GM23338 (cell line): ENCODE measurements at regions not wholly inside any gene's neighbourhood (a gene's known extent, or its start where the extent isn't known, plus 50 kb on each side); places are given as distances from the start of the nearest gene placed in this dataset.
A peak's percentile ranks its signal among the peaks of the same experiment; 100 is the strongest.

Source experiments
- ATAC-seq: fragments of 200-7000 bp; cut with Tn5 transposase; 3 replicates; pipeline ENCODE4 v1.9.1; 2020
- DNase-seq: peaks from one replicate; pipeline ENCODE4 v3.0.0-alpha.2; 2015; ENCODE audit warnings: low spot score
- H2AFZ ChIP-seq: fragments of 200-600 bp; sonication (generic); 2 replicates; pipeline ENCODE4 v1.8.0; 2016; ENCODE audit warnings: antibody characterized with exemption, mild to moderate bottlenecking, moderate library complexity
- H3F3A ChIP-seq: fragments of 200-600 bp; sonication (generic); replicated peaks from 2 replicates; pipeline ENCODE4 v1.8.0; 2017; ENCODE audit warnings: antibody characterized with exemption, mixed run types, low read depth
- H3K27ac ChIP-seq: fragments of 200-600 bp; sonication (generic); 2 replicates; pipeline ENCODE4 v1.6.1; 2016; ENCODE audit warnings: low read depth
- H3K27me3 ChIP-seq: fragments of 200-600 bp; sonication (generic); 2 replicates; pipeline ENCODE4 v1.8.0; 2016; ENCODE audit warnings: mild to moderate bottlenecking, mixed run types, moderate library complexity; ENCODE audit not compliant: insufficient read depth
- H3K36me3 ChIP-seq: fragments of 200-600 bp; sonication (generic); 2 replicates; pipeline ENCODE4 v1.8.0; 2016; ENCODE audit warnings: mild to moderate bottlenecking; ENCODE audit not compliant: insufficient read depth
- H3K4me1 ChIP-seq: fragments of 200-600 bp; sonication (generic); 2 replicates; pipeline ENCODE4 v1.8.0; 2016; ENCODE audit warnings: mild to moderate bottlenecking, moderate library complexity; ENCODE audit not compliant: insufficient read depth
- H3K4me2 ChIP-seq: fragments of 200-600 bp; sonication (generic); 2 replicates; pipeline ENCODE4 v1.7.1; 2017; ENCODE audit warnings: mixed run types
- H3K4me3 ChIP-seq: fragments of 200-600 bp; sonication (generic); 2 replicates; pipeline ENCODE4 v1.6.1; 2016; ENCODE audit warnings: mixed run types
- H3K79me2 ChIP-seq: fragments of 200-600 bp; sonication (generic); replicated peaks from 2 replicates; pipeline ENCODE4 v1.8.0; 2017; ENCODE audit warnings: mild to moderate bottlenecking; ENCODE audit not compliant: insufficient read depth
- H3K9me2 ChIP-seq: fragments of 200-600 bp; sonication (generic); 2 replicates; pipeline ENCODE4 v1.8.0; 2017; ENCODE audit not compliant: insufficient read depth
- H4K20me1 ChIP-seq: fragments of 200-600 bp; sonication (generic); replicated peaks from 2 replicates; pipeline ENCODE4 v1.8.0; 2017; ENCODE audit warnings: mild to moderate bottlenecking; ENCODE audit not compliant: insufficient read depth
- H3K27ac Mint-ChIP-seq: 2 replicates; pipeline ENCODE4 v1.8.0; 2020; ENCODE audit warnings: inconsistent platforms, mild to moderate bottlenecking, moderate library complexity, mixed read lengths
- H3K27me3 Mint-ChIP-seq: 3 replicates; pipeline ENCODE4 v1.8.0; 2022; ENCODE audit warnings: low read depth, mild to moderate bottlenecking, moderate library complexity, mixed read lengths, inconsistent platforms; ENCODE audit not compliant: insufficient read depth, poor library complexity
- H3K36me3 Mint-ChIP-seq: 3 replicates; pipeline ENCODE4 v1.8.0; 2021; ENCODE audit warnings: low read depth, mild to moderate bottlenecking, inconsistent platforms, moderate library complexity, mixed read lengths
- H3K4me1 Mint-ChIP-seq: 3 replicates; pipeline ENCODE4 v1.8.0; 2020; ENCODE audit warnings: mild to moderate bottlenecking, inconsistent platforms, mixed read lengths
- H3K4me3 Mint-ChIP-seq: 3 replicates; pipeline ENCODE4 v1.8.0; 2021; ENCODE audit warnings: moderate library complexity, mild to moderate bottlenecking, inconsistent platforms, mixed read lengths
- H3K9me3 Mint-ChIP-seq: 3 replicates; pipeline ENCODE4 v1.8.0; 2020; ENCODE audit warnings: moderate library complexity, mild to moderate bottlenecking, inconsistent platforms, mixed read lengths
- CREB1 ChIP-seq: fragments of 250-450 bp; sonication (Bioruptor Pico); IDR thresholded peaks from 2 replicates; pipeline ENCODE4 v1.5.0; 2020; ENCODE audit warnings: low read depth, mild to moderate bottlenecking, moderate library complexity
- CTCF ChIP-seq, 2 experiments: fragments of 200-600 bp in 1 of 2; sonication (generic) in 1 of 2; conservative IDR thresholded peaks; 2 replicates each; pipeline versions ENCODE4 v1.5.1 to v1.6.1; 2016 to 2017; ENCODE audit warnings: antibody characterized with exemption in 2 of 2, low read depth in 2 of 2, mild to moderate bottlenecking in 2 of 2, moderate library complexity in 1 of 2
- ETS1 ChIP-seq: IDR thresholded peaks from 2 replicates; pipeline ENCODE4 v1.6.1; 2016; ENCODE audit warnings: antibody characterized with exemption
- EZH2phosphoT487 ChIP-seq: fragments of 200-600 bp; sonication (generic); IDR thresholded peaks from one replicate; pipeline ENCODE4 v1.8.1; 2018; ENCODE audit warnings: antibody characterized with exemption; ENCODE audit not compliant: unreplicated experiment
- JUNB ChIP-seq: IDR thresholded peaks from one replicate; pipeline ENCODE4 v1.6.1; 2016; ENCODE audit warnings: antibody characterized with exemption; ENCODE audit not compliant: unreplicated experiment
- STAT1 ChIP-seq: IDR thresholded peaks from one replicate; pipeline ENCODE4 v1.6.1; 2016; ENCODE audit warnings: antibody characterized with exemption; ENCODE audit not compliant: unreplicated experiment
- ZNF114 ChIP-seq: fragments of 250-450 bp; sonication (Bioruptor Pico); IDR thresholded peaks from 2 replicates; pipeline ENCODE4 v1.5.0; 2020; ENCODE audit warnings: mild to moderate bottlenecking, moderate library complexity
- ZNF331 ChIP-seq: fragments of 250-450 bp; sonication (Bioruptor Pico); IDR thresholded peaks from 2 replicates; pipeline ENCODE4 v1.5.0; 2020; ENCODE audit warnings: low read depth, mild to moderate bottlenecking, moderate library complexity
- ZNF462 ChIP-seq: fragments of 250-450 bp; sonication (Bioruptor Pico); IDR thresholded peaks from 2 replicates; pipeline ENCODE4 v1.5.0; 2020; ENCODE audit warnings: mild to moderate bottlenecking, moderate library complexity

GRCh38 chr6:100155141-100155540 lies 161.1 kb upstream of the MCHR2 start:
- H3K4me1 Mint-ChIP-seq, result peaks cover 4% of the 10 kb centered on the region
- Histone ChIP-seq H4K20me1 (no peaks in the 10 kb centered on the region), H3F3A (no peaks in the 10 kb centered on the region), H2AFZ (no peak overlapping the region), H3K27ac (no peak overlapping the region), H3K9me2 (0 out of 2 replicates have a peak, but pooled peaks cover 4% of the 10 kb centered on the region), H3K79me2 (no peaks in the 10 kb centered on the region), H3K4me2 (no peak overlapping the region), H3K36me3 (no peaks in the 10 kb centered on the region), H3K4me1 (0 out of 2 replicates have a peak, but pooled peaks cover 3% of the 10 kb centered on the region), H3K27me3 (no peaks in the 10 kb centered on the region), H3K4me3 (no peak overlapping the region)
- H3K9me3 Mint-ChIP-seq, result no peaks in the 10 kb centered on the region
- H3K27ac Mint-ChIP-seq, result no peak overlapping the region
- TF ChIP-seq EZH2phosphoT487 (no peak), CREB1 (no peak), JUNB (no peak), ZNF331 (CRISPR knock-in tag) (no peak), STAT1 (no peak), CTCF (conservative IDR thresholded peaks at IDR 0.05; ENCODE audit: low read depth in 2 of 2) (peak in 1 of 2 experiments; percentile 10; a peak in 1 of 4 replicates), ETS1 (no peak)
- DNase-seq (no peak), ATAC-seq (no peak)
- H3K27me3 Mint-ChIP-seq, result no peaks in the 10 kb centered on the region
- H3K4me3 Mint-ChIP-seq, result no peak overlapping the region
- no peaks in the 10 kb centered on the region for H3K36me3 Mint-ChIP-seq

GRCh38 chr6:100153636-100154275 lies 159.7 kb upstream of the MCHR2 start:
- Mint-ChIP-seq H3K27me3 (no peaks in the 10 kb centered on the region), H3K9me3 (no peaks in the 10 kb centered on the region), H3K27ac (no peak overlapping the region), H3K4me1 (no peaks in the 10 kb centered on the region), H3K36me3 (no peaks in the 10 kb centered on the region), H3K4me3 (no peak overlapping the region)
- DNase-seq, result no peak
- ATAC-seq, result no peak
- Histone ChIP-seq H3K27me3 (no peaks in the 10 kb centered on the region), H3K4me2 (no peak overlapping the region), H3F3A (no peaks in the 10 kb centered on the region), H2AFZ (no peak overlapping the region), H4K20me1 (no peaks in the 10 kb centered on the region), H3K36me3 (no peaks in the 10 kb centered on the region), H3K4me1 (no peaks in the 10 kb centered on the region), H3K79me2 (no peaks in the 10 kb centered on the region), H3K9me2 (0 out of 2 replicates have a peak, but pooled peaks cover 4% of the 10 kb centered on the region), H3K4me3 (no peak overlapping the region), H3K27ac (no peak overlapping the region)
- no peak for TF ChIP-seq ZNF462
- TF ChIP-seq CTCF (conservative IDR thresholded peaks at IDR 0.05; ENCODE audit: low read depth in 2 of 2), result no peak
- TF ChIP-seq ZNF114 (CRISPR knock-in tag), result no peak
- no peak for TF ChIP-seq ZNF331 (CRISPR knock-in tag)
- no peak for TF ChIP-seq STAT1
